ENCODE measurements at regions not wholly inside any gene's neighbourhood (a gene's known extent, or its start where the extent isn't known, plus 50 kb on each side); places are given as distances from the start of the nearest gene placed in this dataset.

DNA sequence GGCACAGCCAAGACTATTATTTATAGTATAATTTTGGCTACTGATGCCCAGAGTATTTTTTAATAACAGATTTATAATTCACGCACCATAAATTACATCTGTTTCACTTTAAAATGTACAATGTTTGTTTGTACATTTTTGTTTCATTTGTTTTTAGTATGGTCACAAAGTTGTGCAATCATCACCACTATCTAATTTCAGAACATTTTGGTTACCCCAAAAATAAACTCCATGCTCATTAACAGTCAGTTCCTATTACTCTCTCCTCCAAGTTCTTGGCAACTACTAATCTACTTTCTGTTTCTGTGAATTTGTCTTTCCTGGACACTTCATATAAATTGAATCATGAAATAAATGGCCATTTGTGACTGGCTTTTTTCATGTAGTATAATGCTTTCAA lies 176.7 kb downstream of the SH3BGRL start:
- Histone ChIP-seq H3K27me3 (peaks cover 0 to 4% (median 0%) of the 10 kb centered on the region in 3 donors), H3K4me1 (no peaks in the 10 kb centered on the region), H3K4me3 (no peak overlapping the region), H3K9me3 (no peaks in the 10 kb centered on the region), H3K36me3 (no peaks in the 10 kb centered on the region), H3K27ac (no peak overlapping the region)
- no peak for DNase-seq
- in situ Hi-C loops (cut with MboI; ENCODE audit: low sequenced_read_pairs in 4 of 4), result loop anchor here in 1 of 4 donors (25.0 kb wide), 1 partner anchor 191 kb away; no protein-coding TSS in a partner anchor
- no peak for TF ChIP-seq POLR2A (IDR thresholded peaks at IDR 0.05)
- TF ChIP-seq, protein P1, sequence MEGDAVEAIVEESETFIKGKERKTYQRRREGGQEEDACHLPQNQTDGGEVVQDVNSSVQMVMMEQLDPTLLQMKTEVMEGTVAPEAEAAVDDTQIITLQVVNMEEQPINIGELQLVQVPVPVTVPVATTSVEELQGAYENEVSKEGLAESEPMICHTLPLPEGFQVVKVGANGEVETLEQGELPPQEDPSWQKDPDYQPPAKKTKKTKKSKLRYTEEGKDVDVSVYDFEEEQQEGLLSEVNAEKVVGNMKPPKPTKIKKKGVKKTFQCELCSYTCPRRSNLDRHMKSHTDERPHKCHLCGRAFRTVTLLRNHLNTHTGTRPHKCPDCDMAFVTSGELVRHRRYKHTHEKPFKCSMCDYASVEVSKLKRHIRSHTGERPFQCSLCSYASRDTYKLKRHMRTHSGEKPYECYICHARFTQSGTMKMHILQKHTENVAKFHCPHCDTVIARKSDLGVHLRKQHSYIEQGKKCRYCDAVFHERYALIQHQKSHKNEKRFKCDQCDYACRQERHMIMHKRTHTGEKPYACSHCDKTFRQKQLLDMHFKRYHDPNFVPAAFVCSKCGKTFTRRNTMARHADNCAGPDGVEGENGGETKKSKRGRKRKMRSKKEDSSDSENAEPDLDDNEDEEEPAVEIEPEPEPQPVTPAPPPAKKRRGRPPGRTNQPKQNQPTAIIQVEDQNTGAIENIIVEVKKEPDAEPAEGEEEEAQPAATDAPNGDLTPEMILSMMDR (IDR thresholded peaks at IDR 0.05 in 4 of 5, conservative IDR thresholded peaks at IDR 0.05 in 1 of 5), result no peak
- intact Hi-C loops (cut with DNase I; ENCODE audit: low total_unique reads), result no loop called here
- no peak for ATAC-seq

DNA sequence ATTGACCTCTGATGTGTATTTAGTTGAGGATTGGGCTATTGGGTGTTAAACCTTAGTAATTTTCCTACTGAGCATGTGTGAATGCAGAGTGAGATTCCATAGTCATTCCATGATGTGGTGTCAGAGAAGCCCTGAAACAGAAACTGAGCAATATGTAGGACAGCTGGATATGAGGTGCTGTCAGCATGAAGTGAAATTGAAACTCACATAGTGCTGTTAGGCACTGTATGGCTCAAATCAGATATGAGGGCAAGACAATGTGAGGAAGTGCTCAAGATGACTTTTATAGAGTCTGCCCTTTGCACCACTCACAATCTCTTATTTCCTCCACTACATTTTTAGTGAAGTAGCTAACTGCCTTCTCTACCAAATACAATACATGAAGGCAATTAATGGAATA lies 188.3 kb downstream of the SH3BGRL start:
- H3K27ac ChIP-seq, result no peak overlapping the region
- TF ChIP-seq, protein P1 (IDR thresholded peaks at IDR 0.05 in 4 of 5, conservative IDR thresholded peaks at IDR 0.05 in 1 of 5), result no peak
- TF ChIP-seq POLR2A (IDR thresholded peaks at IDR 0.05), result no peak
- DNase-seq (no peak), ATAC-seq (no peak)
- no peaks in the 10 kb centered on the region for H3K27me3 ChIP-seq
- intact Hi-C loops (cut with DNase I; ENCODE audit: low total_unique reads), result no loop called here
- H3K4me1 ChIP-seq, result no peaks in the 10 kb centered on the region
- no peak overlapping the region for H3K4me3 ChIP-seq
- H3K9me3 ChIP-seq, result no peaks in the 10 kb centered on the region
- in situ Hi-C loops (cut with MboI; ENCODE audit: low sequenced_read_pairs in 4 of 4), result loop anchor here in 1 of 4 donors (25.0 kb wide), 1 partner anchor 203 kb away; no protein-coding TSS in a partner anchor
- no peaks in the 10 kb centered on the region for H3K36me3 ChIP-seq

DNA sequence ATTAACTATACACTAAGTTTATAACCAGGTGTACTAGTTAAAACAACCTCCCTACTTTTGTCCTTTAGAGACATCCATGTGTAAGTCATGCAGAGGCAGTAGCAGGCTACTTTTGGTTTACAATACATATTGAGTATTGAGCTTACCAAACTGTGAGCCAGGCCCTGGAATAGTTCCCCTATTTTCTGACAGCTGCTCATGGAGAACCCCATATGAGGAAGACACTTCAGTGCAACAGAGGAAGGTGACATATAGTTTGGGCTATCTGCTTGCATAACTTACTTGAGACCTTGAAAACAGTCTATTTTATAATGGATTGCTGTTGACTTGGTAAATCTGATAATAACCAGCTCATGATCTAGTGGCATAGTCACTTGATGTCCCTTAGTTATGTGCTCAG lies 190.5 kb downstream of the SH3BGRL start:
- H3K9me3 ChIP-seq, result no peaks in the 10 kb centered on the region
- no peaks in the 10 kb centered on the region for H3K36me3 ChIP-seq
- no peak for ATAC-seq
- no peak for DNase-seq
- in situ Hi-C loops (cut with MboI; ENCODE audit: low sequenced_read_pairs in 4 of 4) (loop anchor here in 1 of 4 donors (25.0 kb wide), 1 partner anchor 205 kb away; no protein-coding TSS in a partner anchor), intact Hi-C loops (cut with DNase I; ENCODE audit: low total_unique reads) (no loop called here)
- TF ChIP-seq, protein P1 (IDR thresholded peaks at IDR 0.05 in 4 of 5, conservative IDR thresholded peaks at IDR 0.05 in 1 of 5), result no peak
- TF ChIP-seq POLR2A (IDR thresholded peaks at IDR 0.05), result no peak
- no peak overlapping the region for H3K27ac ChIP-seq
- H3K4me1 ChIP-seq, result no peaks in the 10 kb centered on the region
- no peaks in the 10 kb centered on the region for H3K27me3 ChIP-seq
- no peak overlapping the region for H3K4me3 ChIP-seq

DNA sequence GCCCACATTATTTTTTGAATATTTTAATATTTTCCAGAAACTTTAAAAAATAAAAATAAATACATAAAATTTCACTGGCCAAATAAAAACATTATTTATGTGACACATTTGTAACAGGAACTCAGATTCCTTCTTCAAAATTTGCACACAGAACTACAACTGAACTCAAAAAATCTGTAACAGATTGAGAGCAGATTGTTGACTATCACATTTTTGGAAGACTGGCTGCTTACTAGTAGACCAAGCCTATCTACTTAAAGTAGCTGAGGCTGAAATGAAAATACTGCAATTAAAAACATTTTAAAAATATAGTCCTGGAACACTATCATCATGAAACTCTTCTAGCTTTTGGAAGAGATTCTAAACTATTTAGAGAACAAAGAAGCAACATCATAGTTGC lies 203.9 kb downstream of the SH3BGRL start:
- no peaks in the 10 kb centered on the region for H3K9me3 ChIP-seq
- no peak for TF ChIP-seq POLR2A (IDR thresholded peaks at IDR 0.05)
- TF ChIP-seq, protein P1 (IDR thresholded peaks at IDR 0.05 in 4 of 5, conservative IDR thresholded peaks at IDR 0.05 in 1 of 5), result no peak
- H3K4me3 ChIP-seq, result no peak overlapping the region
- no peaks in the 10 kb centered on the region for H3K4me1 ChIP-seq
- no peak overlapping the region for H3K27ac ChIP-seq
- H3K36me3 ChIP-seq, result no peaks in the 10 kb centered on the region
- no peaks in the 10 kb centered on the region for H3K27me3 ChIP-seq
- no peak for DNase-seq
- intact Hi-C loops (cut with DNase I; ENCODE audit: low total_unique reads) (no loop called here), in situ Hi-C loops (cut with MboI; ENCODE audit: low sequenced_read_pairs in 4 of 4) (no loop called here)
- ATAC-seq, result no peak

DNA sequence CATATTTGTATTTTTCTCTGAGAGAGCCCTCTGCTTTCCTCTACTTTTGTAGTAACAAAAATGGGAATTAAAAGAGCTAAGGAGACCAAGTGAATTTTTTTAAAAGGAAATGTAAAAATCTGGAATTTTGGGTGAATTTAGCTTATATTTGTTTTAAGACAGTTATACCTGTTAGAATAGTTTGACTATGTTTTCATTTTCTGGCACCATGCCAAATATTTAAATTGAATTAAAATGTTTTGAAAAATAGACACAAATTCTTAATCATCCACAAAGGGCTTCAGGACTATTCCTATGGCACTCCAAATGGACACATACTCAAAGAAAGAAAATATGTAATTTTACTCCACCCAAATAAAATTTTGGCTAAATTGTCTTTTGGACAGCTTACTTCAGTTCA lies 209.6 kb downstream of the SH3BGRL start:
- no peak for DNase-seq
- no peak for TF ChIP-seq POLR2A (IDR thresholded peaks at IDR 0.05)
- TF ChIP-seq, protein P1 (IDR thresholded peaks at IDR 0.05 in 4 of 5, conservative IDR thresholded peaks at IDR 0.05 in 1 of 5), result no peak
- H3K4me3 ChIP-seq, result no peak overlapping the region
- no peaks in the 10 kb centered on the region for H3K9me3 ChIP-seq
- no peaks in the 10 kb centered on the region for H3K27me3 ChIP-seq
- no peaks in the 10 kb centered on the region for H3K4me1 ChIP-seq
- in situ Hi-C loops (cut with MboI; ENCODE audit: low sequenced_read_pairs in 4 of 4) (no loop called here), intact Hi-C loops (cut with DNase I; ENCODE audit: low total_unique reads) (no loop called here)
- no peak overlapping the region for H3K27ac ChIP-seq
- no peak for ATAC-seq
- no peaks in the 10 kb centered on the region for H3K36me3 ChIP-seq

All from gastrocnemius medialis (tissue), 4 donors.